Loucy (cell line): ENCODE measurements at regions not wholly inside any gene's neighbourhood (a gene's known extent, or its start where the extent isn't known, plus 50 kb on each side); places are given as distances from the start of the nearest gene placed in this dataset.

Experiments used
- EZH2phosphoT487 ChIP-seq: fragments of 200-600 bp; IDR thresholded peaks from 2 replicates; pipeline ENCODE4 v1.6.1; 2018; ENCODE audit warnings: antibody characterized with exemption, mild to moderate bottlenecking, moderate library complexity, borderline replicate concordance
- TF ChIP-seq, protein P1 (sequence below): fragments of 200-600 bp; sonication (generic); conservative IDR thresholded peaks from 2 replicates; pipeline ENCODE4 v1.5.1; 2014; ENCODE audit warnings: mild to moderate bottlenecking, antibody characterized with exemption, low read length

- TF ChIP-seq, protein P1, sequence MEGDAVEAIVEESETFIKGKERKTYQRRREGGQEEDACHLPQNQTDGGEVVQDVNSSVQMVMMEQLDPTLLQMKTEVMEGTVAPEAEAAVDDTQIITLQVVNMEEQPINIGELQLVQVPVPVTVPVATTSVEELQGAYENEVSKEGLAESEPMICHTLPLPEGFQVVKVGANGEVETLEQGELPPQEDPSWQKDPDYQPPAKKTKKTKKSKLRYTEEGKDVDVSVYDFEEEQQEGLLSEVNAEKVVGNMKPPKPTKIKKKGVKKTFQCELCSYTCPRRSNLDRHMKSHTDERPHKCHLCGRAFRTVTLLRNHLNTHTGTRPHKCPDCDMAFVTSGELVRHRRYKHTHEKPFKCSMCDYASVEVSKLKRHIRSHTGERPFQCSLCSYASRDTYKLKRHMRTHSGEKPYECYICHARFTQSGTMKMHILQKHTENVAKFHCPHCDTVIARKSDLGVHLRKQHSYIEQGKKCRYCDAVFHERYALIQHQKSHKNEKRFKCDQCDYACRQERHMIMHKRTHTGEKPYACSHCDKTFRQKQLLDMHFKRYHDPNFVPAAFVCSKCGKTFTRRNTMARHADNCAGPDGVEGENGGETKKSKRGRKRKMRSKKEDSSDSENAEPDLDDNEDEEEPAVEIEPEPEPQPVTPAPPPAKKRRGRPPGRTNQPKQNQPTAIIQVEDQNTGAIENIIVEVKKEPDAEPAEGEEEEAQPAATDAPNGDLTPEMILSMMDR, result no peak
- TF ChIP-seq EZH2phosphoT487, result no peak
These were observed 1936.8 kb upstream of the SEL1L start for GRCh38 chr14:83470466-83470865.
